ENCODE measurements at regions not wholly inside any gene's neighbourhood (a gene's known extent, or its start where the extent isn't known, plus 50 kb on each side); places are given as distances from the start of the nearest gene placed in this dataset.

DNA sequence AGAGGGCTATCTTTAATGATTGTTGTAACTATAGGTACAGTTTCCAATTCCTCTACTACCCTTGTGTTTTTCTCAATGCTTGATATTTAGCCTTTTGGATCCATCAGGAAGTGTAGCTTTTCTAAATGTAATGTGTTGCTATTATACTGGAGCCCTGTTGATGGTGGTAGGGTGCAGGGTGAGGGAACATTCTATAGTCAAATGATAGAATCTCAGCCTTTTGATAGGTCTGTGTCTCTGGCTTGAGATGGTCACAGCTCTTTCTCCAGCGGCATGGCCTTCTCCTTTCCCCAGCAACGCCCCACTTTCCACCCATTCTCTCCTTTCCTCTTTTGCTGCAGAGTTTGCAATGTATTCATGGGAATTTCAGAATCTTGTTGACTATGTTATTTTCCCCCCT lies 398.6 kb downstream of the RERGL start:
- TF ChIP-seq CTCF (IDR thresholded peaks at IDR 0.05; ENCODE audit: low read depth, low read length, poor library complexity, severe bottlenecking) = no peak
- no peak for TF ChIP-seq EZH2phosphoT487 (IDR thresholded peaks at IDR 0.05; ENCODE audit: borderline replicate concordance, low read length)
